H9 (cell line): ENCODE measurements at regions not wholly inside any gene's neighbourhood (a gene's known extent, or its start where the extent isn't known, plus 50 kb on each side); places are given as distances from the start of the nearest gene placed in this dataset.

ENCODE experiments used
- DNase-seq: peaks from one replicate; pipeline ENCODE4 v3.0.0-alpha.2; 2017
- H2AFZ ChIP-seq: one replicate; pipeline ENCODE4 v1.6.1; 2013; ENCODE audit warnings: mild to moderate bottlenecking, low read length, control low read depth, moderate library complexity
- H2AK5ac ChIP-seq: 2 replicates; pipeline ENCODE4 v1.6.1; 2013; ENCODE audit warnings: low read length, control low read depth, mixed read lengths; ENCODE audit not compliant: insufficient read length
- H2BK120ac ChIP-seq: one replicate; pipeline ENCODE4 v1.6.1; 2013; ENCODE audit warnings: low read depth, mild to moderate bottlenecking, low read length, control low read depth, inconsistent platforms; ENCODE audit not compliant: poor library complexity, severe bottlenecking
- H2BK12ac ChIP-seq: 2 replicates; pipeline ENCODE4 v1.6.1; 2013; ENCODE audit warnings: low read length, control low read depth, mixed read lengths, low read depth; ENCODE audit not compliant: insufficient read length
- H2BK15ac ChIP-seq: 2 replicates; pipeline ENCODE4 v1.6.1; 2013; ENCODE audit warnings: low read depth, low read length, control low read depth
- H2BK20ac ChIP-seq: one replicate; pipeline ENCODE4 v1.6.1; 2013; ENCODE audit warnings: low read depth, mild to moderate bottlenecking, low read length, control low read depth, inconsistent platforms; ENCODE audit not compliant: poor library complexity, severe bottlenecking
- H2BK5ac ChIP-seq: 2 replicates; pipeline ENCODE4 v1.6.1; 2013; ENCODE audit warnings: low read length, control low read depth, mixed read lengths; ENCODE audit not compliant: insufficient read length
- H3K14ac ChIP-seq: 2 replicates; pipeline ENCODE4 v1.6.1; 2013; ENCODE audit warnings: low read length, control low read depth; ENCODE audit not compliant: insufficient read depth
- H3K18ac ChIP-seq: 2 replicates; pipeline ENCODE4 v1.6.1; 2013; ENCODE audit warnings: low read depth, mild to moderate bottlenecking, mixed read lengths, low read length, control low read depth; ENCODE audit not compliant: insufficient read length
- H3K23ac ChIP-seq: 2 replicates; pipeline ENCODE4 v1.6.1; 2013; ENCODE audit warnings: low read length, control low read depth, mixed read lengths, low read depth; ENCODE audit not compliant: insufficient read length
- H3K23me2 ChIP-seq: 2 replicates; pipeline ENCODE4 v1.6.1; 2013; ENCODE audit warnings: low read depth, mild to moderate bottlenecking, mixed read lengths, low read length, control low read depth; ENCODE audit not compliant: insufficient read length, poor library complexity, severe bottlenecking
- H3K27ac ChIP-seq: 2 replicates; pipeline ENCODE4 v1.5.1; 2013; ENCODE audit warnings: low read length, control low read depth, mixed read lengths, low read depth; ENCODE audit not compliant: insufficient read length
- H3K27me3 ChIP-seq: 2 replicates; pipeline ENCODE4 v1.6.1; 2013; ENCODE audit warnings: low read length, control low read depth, inconsistent platforms; ENCODE audit not compliant: insufficient read depth
- H3K4ac ChIP-seq: 2 replicates; pipeline ENCODE4 v1.6.1; 2013; ENCODE audit warnings: low read depth, mild to moderate bottlenecking, control low read depth, inconsistent platforms, low read length, moderate library complexity
- H3K4me1 ChIP-seq: 2 replicates; pipeline ENCODE4 v1.6.1; 2013; ENCODE audit warnings: low read length, control low read depth, inconsistent platforms; ENCODE audit not compliant: insufficient read depth
- H3K4me2 ChIP-seq: 2 replicates; pipeline ENCODE4 v1.6.1; 2013; ENCODE audit warnings: low read length, control low read depth, mixed read lengths; ENCODE audit not compliant: insufficient read length, insufficient read depth
- H3K56ac ChIP-seq: 2 replicates; pipeline ENCODE4 v1.6.1; 2013; ENCODE audit warnings: low read depth, mild to moderate bottlenecking, mixed read lengths, low read length, control low read depth; ENCODE audit not compliant: insufficient read length
- H3K79me1 ChIP-seq: 2 replicates; pipeline ENCODE4 v1.6.1; 2013; ENCODE audit warnings: low read depth, mild to moderate bottlenecking, moderate library complexity, low read length, control low read depth, inconsistent platforms; ENCODE audit not compliant: insufficient read depth, poor library complexity, severe bottlenecking
- H3K79me2 ChIP-seq: 2 replicates; pipeline ENCODE4 v1.6.1; 2013; ENCODE audit warnings: low read length, control low read depth, inconsistent platforms; ENCODE audit not compliant: insufficient read depth
- H3K9ac ChIP-seq: 2 replicates; pipeline ENCODE4 v1.6.1; 2013; ENCODE audit warnings: low read length, control low read depth, mixed read lengths; ENCODE audit not compliant: insufficient read length; ENCODE audit errors: extremely low read depth
- H3K9me3 ChIP-seq: one replicate; pipeline ENCODE4 v1.6.1; 2013; ENCODE audit warnings: low read depth, low read length, inconsistent platforms; ENCODE audit not compliant: control insufficient read depth
- H3T11ph ChIP-seq: one replicate; pipeline ENCODE4 v1.6.1; 2013; ENCODE audit warnings: mild to moderate bottlenecking, low read length, control low read depth, inconsistent platforms
- H4K20me1 ChIP-seq: one replicate; pipeline ENCODE4 v1.6.1; 2013; ENCODE audit not compliant: control insufficient read depth, insufficient read length, insufficient read depth
- H4K5ac ChIP-seq: 2 replicates; pipeline ENCODE4 v1.6.1; 2013; ENCODE audit warnings: low read depth, mild to moderate bottlenecking, mixed read lengths, low read length, control low read depth; ENCODE audit not compliant: insufficient read length
- H4K8ac ChIP-seq: replicated peaks from 2 replicates; pipeline ENCODE4 v1.6.1; 2013; ENCODE audit warnings: low read length, control low read depth, mixed read lengths, low read depth; ENCODE audit not compliant: insufficient read length
- H4K91ac ChIP-seq: 2 replicates; pipeline ENCODE4 v1.6.1; 2013; ENCODE audit warnings: low read depth, mild to moderate bottlenecking, moderate library complexity, mixed read lengths, low read length, control low read depth; ENCODE audit not compliant: insufficient read length
- H3K27ac Mint-ChIP-seq, 3 experiments: 2 replicates in 2 of 3; 3 replicates in 1 of 3; pipeline ENCODE4 v1.8.0; 2020 to 2021; ENCODE audit warnings: mixed read lengths in 3 of 3, mild to moderate bottlenecking in 1 of 3, moderate library complexity in 1 of 3
- H3K27me3 Mint-ChIP-seq: 2 replicates; pipeline ENCODE4 v1.8.0; 2021; ENCODE audit warnings: low read depth, mild to moderate bottlenecking, moderate library complexity, mixed read lengths
- H3K36me3 Mint-ChIP-seq, 3 experiments: 2 replicates in 2 of 3; 3 replicates in 1 of 3; pipeline ENCODE4 v1.8.0; 2020 to 2021; ENCODE audit warnings: low read depth in 3 of 3, mixed read lengths in 3 of 3; ENCODE audit not compliant: insufficient read depth in 1 of 3
- H3K4me1 Mint-ChIP-seq, 2 experiments: 2 replicates each; pipeline ENCODE4 v1.8.0; 2020; ENCODE audit warnings: mixed read lengths in 2 of 2
- H3K4me3 Mint-ChIP-seq, 2 experiments: 2 replicates in 1 of 2; 3 replicates in 1 of 2; pipeline ENCODE4 v1.8.0; 2020 to 2021; ENCODE audit warnings: mild to moderate bottlenecking in 2 of 2, mixed read lengths in 2 of 2, moderate library complexity in 1 of 2
- H3K9me3 Mint-ChIP-seq, 2 experiments: 2 replicates in 1 of 2; 3 replicates in 1 of 2; pipeline ENCODE4 v1.8.0; 2020; ENCODE audit warnings: mild to moderate bottlenecking in 2 of 2, mixed read lengths in 2 of 2, moderate library complexity in 1 of 2
- CTCF ChIP-seq: fragments of 200-600 bp; sonication (generic); conservative IDR thresholded peaks from 3 replicates; pipeline ENCODE4 v1.8.0; 2021; ENCODE audit warnings: antibody characterized with exemption, mild to moderate bottlenecking
- WGBS: extraction: QIAGEN DNeasy Blood & Tissue Kit; methylation state at CpG from one replicate; pipeline ENCODE4 v1.1.7; 2013; ENCODE audit warnings: missing lambda C conversion rate, low lambda C conversion rate, mixed read lengths; ENCODE audit not compliant: insufficient read length; ENCODE audit errors: extremely low coverage; 5-methylcytosine and 5-hydroxymethylcytosine counted together

- Histone ChIP-seq H2BK20ac (no peak overlapping the region), H2AK5ac (no peak overlapping the region), H3K27ac (no peak overlapping the region), H2BK120ac (no peak overlapping the region), H2BK5ac (no peak overlapping the region), H3K27me3 (no peaks in the 10 kb centered on the region), H4K91ac (no peak overlapping the region), H3K9ac (no peak overlapping the region), H2AFZ (no peak overlapping the region), H3K4ac (no peak overlapping the region), H4K5ac (no peak overlapping the region), H3K23me2 (no peaks in the 10 kb centered on the region), H3K18ac (no peak overlapping the region), H4K8ac (no peak overlapping the region), H2BK15ac (no peak overlapping the region), H3K79me1 (no peaks in the 10 kb centered on the region), H3K14ac (no peak overlapping the region), H3K9me3 (no peaks in the 10 kb centered on the region), H3K23ac (no peak overlapping the region), H4K20me1 (no peaks in the 10 kb centered on the region), H3K4me1 (no peaks in the 10 kb centered on the region), H3K79me2 (no peaks in the 10 kb centered on the region; the same call in 1 of the 2 replicates), H3K4me2 (no peak overlapping the region), H3T11ph (no peak overlapping the region), H3K56ac (no peak overlapping the region), H2BK12ac (no peak overlapping the region)
- H3K27ac Mint-ChIP-seq = no peak overlapping the region
- no peak overlapping the region for H3K4me3 Mint-ChIP-seq
- WGBS = no CpG with 5 or more reads among the region's 4 CpGs
- H3K4me1 Mint-ChIP-seq = no peaks in the 10 kb centered on the region
- peaks cover 9% of the 10 kb centered on the region for H3K27me3 Mint-ChIP-seq
- no peak for DNase-seq
- peaks cover 0 to 2% (median 0%) of the 10 kb centered on the region in 3 experiments; a peak in 1 of 7 replicates for H3K36me3 Mint-ChIP-seq
- no peak for TF ChIP-seq CTCF
- H3K9me3 Mint-ChIP-seq = peaks cover 0 to 2% of the 10 kb centered on the region in 2 experiments; a peak in 2 of 5 replicates
Observed at GRCh38 chr15:98312913-98313312, 335.4 kb upstream of the IGF1R start.
